ENCODE measurements at regions not wholly inside any gene's neighbourhood (a gene's known extent, or its start where the extent isn't known, plus 50 kb on each side); places are given as distances from the start of the nearest gene placed in this dataset.

DNA sequence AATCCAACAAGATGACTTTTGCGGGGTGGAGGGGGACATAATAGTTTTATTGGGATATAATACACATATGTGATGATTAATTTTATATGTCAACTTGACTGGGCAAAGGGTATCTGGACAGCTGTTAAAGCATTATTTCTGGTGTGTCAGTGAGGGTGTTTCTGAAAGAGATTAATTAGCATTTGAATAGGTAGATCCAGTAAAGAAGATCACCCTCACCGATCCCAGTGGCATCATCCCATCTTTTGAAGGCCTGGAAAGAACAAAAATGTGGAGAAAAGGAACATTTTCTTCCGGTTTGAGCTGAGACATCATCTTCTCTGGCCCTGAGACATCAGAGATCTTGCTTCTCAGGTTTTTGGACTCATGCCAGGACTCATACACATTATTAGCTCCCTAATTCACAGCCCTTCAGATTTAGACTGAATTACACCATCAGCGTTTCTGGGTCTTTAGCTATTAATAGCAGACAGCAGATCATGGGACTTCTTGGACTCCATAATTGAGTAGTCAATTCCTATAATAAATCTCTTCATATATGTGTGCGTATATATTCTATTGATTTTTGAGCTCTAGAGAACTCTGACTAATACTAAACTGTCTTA, 283.6 kb downstream of the PCNX1 start:
- TF ChIP-seq, protein P1, sequence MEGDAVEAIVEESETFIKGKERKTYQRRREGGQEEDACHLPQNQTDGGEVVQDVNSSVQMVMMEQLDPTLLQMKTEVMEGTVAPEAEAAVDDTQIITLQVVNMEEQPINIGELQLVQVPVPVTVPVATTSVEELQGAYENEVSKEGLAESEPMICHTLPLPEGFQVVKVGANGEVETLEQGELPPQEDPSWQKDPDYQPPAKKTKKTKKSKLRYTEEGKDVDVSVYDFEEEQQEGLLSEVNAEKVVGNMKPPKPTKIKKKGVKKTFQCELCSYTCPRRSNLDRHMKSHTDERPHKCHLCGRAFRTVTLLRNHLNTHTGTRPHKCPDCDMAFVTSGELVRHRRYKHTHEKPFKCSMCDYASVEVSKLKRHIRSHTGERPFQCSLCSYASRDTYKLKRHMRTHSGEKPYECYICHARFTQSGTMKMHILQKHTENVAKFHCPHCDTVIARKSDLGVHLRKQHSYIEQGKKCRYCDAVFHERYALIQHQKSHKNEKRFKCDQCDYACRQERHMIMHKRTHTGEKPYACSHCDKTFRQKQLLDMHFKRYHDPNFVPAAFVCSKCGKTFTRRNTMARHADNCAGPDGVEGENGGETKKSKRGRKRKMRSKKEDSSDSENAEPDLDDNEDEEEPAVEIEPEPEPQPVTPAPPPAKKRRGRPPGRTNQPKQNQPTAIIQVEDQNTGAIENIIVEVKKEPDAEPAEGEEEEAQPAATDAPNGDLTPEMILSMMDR (IDR thresholded peaks at IDR 0.05; ENCODE audit: control insufficient read depth, insufficient read depth, low read depth, low read length, missing control alignments), result no peak
- no peak for DNase-seq (ENCODE audit: low read depth)
- no peak overlapping the region for H3K4me3 ChIP-seq (ENCODE audit: control insufficient read depth, low read depth, low read length)

DNA sequence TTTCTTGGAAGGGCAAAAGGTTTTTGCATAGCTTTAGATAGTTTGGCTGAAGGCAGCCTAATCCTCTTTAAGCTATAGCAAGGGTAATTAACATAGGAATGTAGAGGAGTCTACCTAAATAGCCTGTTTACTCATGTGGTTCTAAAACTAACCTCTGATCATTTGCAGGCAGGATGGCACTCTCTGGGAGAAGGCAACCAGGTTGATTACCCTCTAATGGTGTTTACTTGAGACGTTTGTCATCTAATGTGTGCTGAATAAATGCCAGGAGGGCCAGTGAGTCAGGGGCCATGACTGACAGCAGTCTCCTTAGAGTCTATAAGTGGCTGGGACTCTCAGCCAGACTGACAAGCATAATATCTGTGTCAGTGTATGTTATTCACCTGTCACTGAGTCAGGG, 286.4 kb downstream of the PCNX1 start:
- no peak for DNase-seq (ENCODE audit: low read depth)
- TF ChIP-seq, protein P1 (IDR thresholded peaks at IDR 0.05; ENCODE audit: control insufficient read depth, insufficient read depth, low read depth, low read length, missing control alignments), result no peak
- H3K4me3 ChIP-seq (ENCODE audit: control insufficient read depth, low read depth, low read length), result no peak overlapping the region

DNA sequence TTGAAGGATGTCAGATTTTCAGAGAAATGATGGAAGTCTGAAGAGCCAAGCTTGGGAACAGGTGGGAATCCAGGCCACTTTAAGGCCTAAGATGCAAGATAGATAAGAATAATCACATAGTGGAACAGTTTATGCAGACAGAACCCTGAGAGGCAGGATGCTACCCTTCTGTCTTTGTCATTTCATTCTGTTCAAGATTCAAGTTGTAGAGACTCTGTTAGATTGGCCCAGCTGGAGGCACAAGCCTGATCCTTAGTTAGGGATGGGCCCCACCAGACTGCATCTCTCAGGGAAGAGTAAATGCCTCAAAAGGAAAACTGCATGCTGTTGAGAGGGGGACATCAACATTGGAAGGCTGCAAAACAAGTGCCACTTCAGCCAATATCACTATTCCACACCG, 287.0 kb downstream of the PCNX1 start:
- TF ChIP-seq, protein P1 (IDR thresholded peaks at IDR 0.05; ENCODE audit: control insufficient read depth, insufficient read depth, low read depth, low read length, missing control alignments), result no peak
- DNase-seq (ENCODE audit: low read depth), result no peak

DNA sequence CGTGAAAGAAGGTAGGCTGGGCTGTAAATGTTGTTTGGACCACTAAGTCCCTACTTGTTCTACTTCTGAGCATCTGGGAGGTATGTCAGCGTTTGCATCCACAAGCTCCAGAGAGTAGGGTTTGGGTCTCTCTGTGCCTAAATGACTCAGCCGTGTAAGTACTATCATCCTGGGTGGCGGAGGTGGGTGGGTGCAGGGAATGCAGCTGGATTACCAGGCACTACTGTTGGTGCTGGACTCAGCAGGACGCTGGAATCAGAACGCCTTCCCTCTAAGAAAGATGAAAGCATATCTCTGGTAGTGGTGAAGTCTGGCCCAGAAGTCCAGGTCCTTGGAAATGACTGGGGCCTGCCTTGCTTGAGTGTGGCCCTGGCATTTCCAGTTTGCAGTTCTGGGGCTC, 289.7 kb downstream of the PCNX1 start:
- DNase-seq (ENCODE audit: low read depth), result no peak
- TF ChIP-seq, protein P1 (IDR thresholded peaks at IDR 0.05; ENCODE audit: control insufficient read depth, insufficient read depth, low read depth, low read length, missing control alignments), result no peak
- no peak overlapping the region for H3K4me3 ChIP-seq (ENCODE audit: control insufficient read depth, low read depth, low read length)

More for the DNA sequence above, 287.0 kb downstream of the PCNX1 start:
- H3K4me3 ChIP-seq (ENCODE audit: control insufficient read depth, low read depth, low read length), result no peak overlapping the region

DNA sequence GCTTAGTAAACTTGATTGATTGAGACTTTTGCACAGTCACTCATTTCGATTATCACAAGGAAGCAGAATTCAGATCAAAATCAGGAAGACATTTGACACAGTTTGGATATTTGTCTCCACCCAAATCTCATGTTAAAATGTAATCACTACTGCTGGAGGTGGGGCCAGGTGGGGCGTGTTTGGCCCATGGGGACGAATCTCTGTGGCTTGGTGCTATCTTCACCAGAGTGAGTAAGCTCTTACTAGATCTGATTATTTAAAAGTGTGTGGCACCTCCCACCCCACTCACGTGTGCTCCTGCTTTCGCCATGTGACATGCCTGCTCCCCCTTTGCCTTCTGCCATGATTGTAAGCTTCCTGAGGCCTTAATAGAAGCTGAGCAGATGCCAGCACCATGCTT, 291.4 kb downstream of the PCNX1 start:
- TF ChIP-seq, protein P1 (IDR thresholded peaks at IDR 0.05; ENCODE audit: control insufficient read depth, insufficient read depth, low read depth, low read length, missing control alignments), result no peak
- no peak overlapping the region for H3K4me3 ChIP-seq (ENCODE audit: control insufficient read depth, low read depth, low read length)
- no peak for DNase-seq (ENCODE audit: low read depth)

DNA sequence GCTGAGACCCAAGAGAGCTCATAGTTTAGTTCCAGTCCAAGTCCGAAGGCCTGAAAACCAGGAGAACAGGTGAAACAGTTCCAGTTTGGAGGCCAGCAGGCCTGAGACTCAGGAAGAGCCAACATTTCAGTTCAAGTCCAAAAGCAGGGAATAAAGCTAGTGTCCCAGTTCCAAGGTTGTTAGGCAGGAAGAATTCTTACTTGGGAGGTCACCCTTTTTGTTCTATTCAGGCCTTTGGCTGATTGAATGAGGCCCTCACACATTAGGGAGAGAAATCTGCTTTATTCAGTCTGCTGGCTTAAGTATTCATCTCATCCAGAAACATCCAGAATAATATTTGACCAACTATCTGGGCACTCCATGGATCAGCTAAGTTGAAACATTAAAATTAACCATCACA, 294.6 kb downstream of the PCNX1 start:
- TF ChIP-seq, protein P1 (IDR thresholded peaks at IDR 0.05; ENCODE audit: control insufficient read depth, insufficient read depth, low read depth, low read length, missing control alignments), result no peak
- H3K4me3 ChIP-seq (ENCODE audit: control insufficient read depth, low read depth, low read length), result no peak overlapping the region
- DNase-seq (ENCODE audit: low read depth), result no peak

DNA sequence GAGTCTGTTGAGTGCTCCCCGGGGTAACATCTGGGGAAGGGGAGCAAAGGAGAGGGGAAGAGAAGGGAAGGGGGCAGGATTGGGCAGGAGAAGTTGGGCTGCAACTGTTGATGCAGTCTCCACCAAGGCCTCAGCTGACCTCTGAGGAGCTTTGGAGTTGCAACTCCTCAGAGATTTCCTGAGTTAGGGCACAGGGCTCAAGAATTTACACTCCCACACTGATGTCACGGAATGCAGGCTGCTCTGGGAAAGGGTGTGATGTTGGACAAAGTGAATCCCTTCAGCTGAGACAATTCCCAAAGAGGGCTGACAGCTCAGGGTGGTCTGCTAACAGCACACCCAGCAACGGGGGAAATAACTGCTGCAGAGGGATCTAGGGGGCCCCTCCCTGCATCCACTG, 295.6 kb downstream of the PCNX1 start:
- H3K4me3 ChIP-seq (ENCODE audit: control insufficient read depth, low read depth, low read length), result no peak overlapping the region
- TF ChIP-seq, protein P1 (IDR thresholded peaks at IDR 0.05; ENCODE audit: control insufficient read depth, insufficient read depth, low read depth, low read length, missing control alignments), result no peak
- no peak for DNase-seq (ENCODE audit: low read depth)

All from AG09309 (cell line).